Endodermal cell (in vitro differentiated cells): ENCODE measurements at regions not wholly inside any gene's neighbourhood (a gene's known extent, or its start where the extent isn't known, plus 50 kb on each side); places are given as distances from the start of the nearest gene placed in this dataset.
"Not testable (repeated sequence)": the region's sequence is repeated elsewhere in the genome, so short reads cannot be mapped to it uniquely, and the experiment has no call there.

Experiments used
- DNase-seq: peaks from one replicate; pipeline ENCODE4 v3.0.0-alpha.2; 2017
- H3K27ac ChIP-seq: 2 replicates; pipeline ENCODE4 v1.5.1; 2013; ENCODE audit warnings: mild to moderate bottlenecking, low read depth, low read length, moderate library complexity
- H3K27me3 ChIP-seq: 2 replicates; pipeline ENCODE4 v1.6.1; 2013; ENCODE audit warnings: mild to moderate bottlenecking, low read length, moderate library complexity; ENCODE audit not compliant: insufficient read depth, control insufficient read depth, poor library complexity, severe bottlenecking
- H3K36me3 ChIP-seq: 2 replicates; pipeline ENCODE4 v1.7.0; 2013; ENCODE audit warnings: mild to moderate bottlenecking, low read length, moderate library complexity; ENCODE audit not compliant: control insufficient read depth, insufficient read depth
- H3K4me1 ChIP-seq: one replicate; pipeline ENCODE4 v1.7.0; 2013; ENCODE audit warnings: low read length; ENCODE audit not compliant: control insufficient read depth, insufficient read depth
- H3K4me3 ChIP-seq: 2 replicates; pipeline ENCODE4 v1.5.1; 2013; ENCODE audit warnings: mild to moderate bottlenecking, low read length, moderate library complexity
- H3K9ac ChIP-seq: 2 replicates; pipeline ENCODE4 v1.6.1; 2013; ENCODE audit warnings: mild to moderate bottlenecking, low read length, moderate library complexity; ENCODE audit not compliant: poor library complexity, severe bottlenecking; ENCODE audit errors: extremely low read depth
- H3K9me3 ChIP-seq: 2 replicates; pipeline ENCODE4 v1.6.1; 2013; ENCODE audit warnings: mild to moderate bottlenecking, low read length, moderate library complexity; ENCODE audit not compliant: control insufficient read depth
- H3K27ac Mint-ChIP-seq: 2 replicates; pipeline ENCODE4 v1.8.0; 2020; ENCODE audit warnings: mixed read lengths
- H3K27me3 Mint-ChIP-seq: 2 replicates; pipeline ENCODE4 v1.8.0; 2021; ENCODE audit warnings: mild to moderate bottlenecking, mixed read lengths; ENCODE audit not compliant: insufficient read depth
- H3K36me3 Mint-ChIP-seq: 2 replicates; pipeline ENCODE4 v1.8.0; 2020; ENCODE audit warnings: low read depth, mixed read lengths
- H3K4me1 Mint-ChIP-seq: 2 replicates; pipeline ENCODE4 v1.8.0; 2020; ENCODE audit warnings: mixed read lengths
- H3K4me3 Mint-ChIP-seq: 2 replicates; pipeline ENCODE4 v1.8.0; 2020; ENCODE audit warnings: mild to moderate bottlenecking, moderate library complexity, mixed read lengths
- H3K9me3 Mint-ChIP-seq: 2 replicates; pipeline ENCODE4 v1.8.0; 2020; ENCODE audit warnings: mild to moderate bottlenecking, mixed read lengths
- WGBS, 2 experiments: methylation state at CpG; one replicate each; pipeline versions ENCODE4 v1.1.5 to v1.1.7; 2013; ENCODE audit warnings: missing lambda C conversion rate in 2 of 2, mixed read lengths in 1 of 2; ENCODE audit not compliant: insufficient coverage in 1 of 2, insufficient read length in 1 of 2; 5-methylcytosine and 5-hydroxymethylcytosine counted together
- TF ChIP-seq, protein P1 (sequence below): fragments of 200-600 bp; sonication (generic); conservative IDR thresholded peaks from 2 replicates; pipeline ENCODE4 v1.5.0; 2021; ENCODE audit warnings: antibody characterized with exemption, mild to moderate bottlenecking

DNA sequence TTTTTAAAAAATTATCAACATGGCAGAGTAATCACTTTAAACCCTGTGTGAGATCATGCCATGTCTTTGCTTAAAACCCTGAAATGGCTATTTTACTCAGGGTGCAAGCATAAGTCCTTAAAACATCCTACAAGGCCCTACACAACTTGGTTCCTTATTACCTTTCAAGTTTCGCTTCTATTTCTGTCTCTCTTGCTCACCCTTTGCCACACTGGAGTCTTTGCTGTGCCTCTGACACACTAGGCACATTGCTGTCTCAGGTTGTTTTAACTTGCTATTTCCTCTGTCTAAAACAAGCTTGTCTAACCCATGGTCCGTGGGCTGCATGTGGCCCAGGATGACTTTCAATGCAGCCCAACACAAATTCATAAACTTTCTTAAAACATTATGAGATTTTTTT lies 55.6 kb downstream of the KIAA0408 start:
- no peak overlapping the region for H3K27ac ChIP-seq
- H3K27ac Mint-ChIP-seq: no peak overlapping the region
- TF ChIP-seq, protein P1, sequence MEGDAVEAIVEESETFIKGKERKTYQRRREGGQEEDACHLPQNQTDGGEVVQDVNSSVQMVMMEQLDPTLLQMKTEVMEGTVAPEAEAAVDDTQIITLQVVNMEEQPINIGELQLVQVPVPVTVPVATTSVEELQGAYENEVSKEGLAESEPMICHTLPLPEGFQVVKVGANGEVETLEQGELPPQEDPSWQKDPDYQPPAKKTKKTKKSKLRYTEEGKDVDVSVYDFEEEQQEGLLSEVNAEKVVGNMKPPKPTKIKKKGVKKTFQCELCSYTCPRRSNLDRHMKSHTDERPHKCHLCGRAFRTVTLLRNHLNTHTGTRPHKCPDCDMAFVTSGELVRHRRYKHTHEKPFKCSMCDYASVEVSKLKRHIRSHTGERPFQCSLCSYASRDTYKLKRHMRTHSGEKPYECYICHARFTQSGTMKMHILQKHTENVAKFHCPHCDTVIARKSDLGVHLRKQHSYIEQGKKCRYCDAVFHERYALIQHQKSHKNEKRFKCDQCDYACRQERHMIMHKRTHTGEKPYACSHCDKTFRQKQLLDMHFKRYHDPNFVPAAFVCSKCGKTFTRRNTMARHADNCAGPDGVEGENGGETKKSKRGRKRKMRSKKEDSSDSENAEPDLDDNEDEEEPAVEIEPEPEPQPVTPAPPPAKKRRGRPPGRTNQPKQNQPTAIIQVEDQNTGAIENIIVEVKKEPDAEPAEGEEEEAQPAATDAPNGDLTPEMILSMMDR: no peak
- no peaks in the 10 kb centered on the region for H3K27me3 Mint-ChIP-seq
- H3K4me1 ChIP-seq: peaks cover 7% of the 10 kb centered on the region
- no peak overlapping the region for H3K4me3 ChIP-seq
- H3K4me3 Mint-ChIP-seq: no peak overlapping the region
- H3K4me1 Mint-ChIP-seq: peaks cover 35% of the 10 kb centered on the region
- H3K9me3 Mint-ChIP-seq: peaks cover 13% of the 10 kb centered on the region
- H3K36me3 Mint-ChIP-seq: no peaks in the 10 kb centered on the region
- H3K36me3 ChIP-seq: no peaks in the 10 kb centered on the region
- no peaks in the 10 kb centered on the region for H3K27me3 ChIP-seq
- no peak for DNase-seq
- no peak overlapping the region for H3K9ac ChIP-seq
- no peaks in the 10 kb centered on the region for H3K9me3 ChIP-seq
- WGBS, 2 experiments: 91 to 100% methylated on average over 1 to 2 of the region's 2 CpGs

DNA sequence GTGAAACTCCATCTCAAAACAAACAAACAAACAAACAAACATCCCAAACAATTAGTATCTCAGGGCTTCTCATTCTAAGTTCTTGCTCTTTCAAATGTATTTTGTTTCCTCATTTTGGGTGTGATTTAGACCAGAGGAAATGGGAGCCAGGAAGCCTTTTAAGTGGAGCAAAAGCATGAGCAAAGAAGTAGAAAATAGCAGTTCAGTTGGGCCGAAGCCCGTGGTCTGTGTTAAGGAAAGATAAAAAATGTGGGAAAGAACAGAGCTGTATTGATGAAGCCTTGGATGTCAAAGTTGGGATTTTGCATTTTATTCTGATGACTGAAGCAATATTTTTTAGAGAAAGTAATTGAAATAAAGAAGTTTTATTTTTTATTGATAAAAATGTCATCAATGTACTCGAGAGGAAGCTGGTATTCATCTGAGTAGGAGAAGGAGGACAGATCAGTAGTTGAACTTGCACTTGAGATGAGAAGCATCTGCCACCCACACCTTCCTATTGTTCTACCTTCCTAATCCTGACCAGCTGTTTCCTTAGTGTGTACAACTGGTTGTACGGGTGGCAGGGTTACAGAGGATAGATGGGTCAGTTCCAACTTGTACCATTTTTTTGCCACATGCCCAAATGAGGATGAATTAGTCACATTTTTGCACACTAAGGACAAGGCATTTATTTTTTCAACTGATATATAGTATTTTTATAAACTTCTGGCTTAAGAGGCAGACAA lies 56.1 kb downstream of the KIAA0408 start:
- no peak for DNase-seq
- WGBS, 2 experiments: 93% methylated on average over 3 to 4 of the region's 4 CpGs
- Mint-ChIP-seq H3K36me3 (no peaks in the 10 kb centered on the region), H3K9me3 (peaks cover 13% of the 10 kb centered on the region), H3K4me1 (peaks cover 35% of the 10 kb centered on the region), H3K27me3 (no peaks in the 10 kb centered on the region), H3K27ac (no peak overlapping the region), H3K4me3 (no peak overlapping the region)
- Histone ChIP-seq H3K9ac (no peak overlapping the region), H3K4me1 (peaks cover 7% of the 10 kb centered on the region), H3K27ac (no peak overlapping the region), H3K4me3 (no peak overlapping the region), H3K9me3 (no peaks in the 10 kb centered on the region), H3K36me3 (no peaks in the 10 kb centered on the region), H3K27me3 (no peaks in the 10 kb centered on the region)
- TF ChIP-seq, protein P1: no peak

DNA sequence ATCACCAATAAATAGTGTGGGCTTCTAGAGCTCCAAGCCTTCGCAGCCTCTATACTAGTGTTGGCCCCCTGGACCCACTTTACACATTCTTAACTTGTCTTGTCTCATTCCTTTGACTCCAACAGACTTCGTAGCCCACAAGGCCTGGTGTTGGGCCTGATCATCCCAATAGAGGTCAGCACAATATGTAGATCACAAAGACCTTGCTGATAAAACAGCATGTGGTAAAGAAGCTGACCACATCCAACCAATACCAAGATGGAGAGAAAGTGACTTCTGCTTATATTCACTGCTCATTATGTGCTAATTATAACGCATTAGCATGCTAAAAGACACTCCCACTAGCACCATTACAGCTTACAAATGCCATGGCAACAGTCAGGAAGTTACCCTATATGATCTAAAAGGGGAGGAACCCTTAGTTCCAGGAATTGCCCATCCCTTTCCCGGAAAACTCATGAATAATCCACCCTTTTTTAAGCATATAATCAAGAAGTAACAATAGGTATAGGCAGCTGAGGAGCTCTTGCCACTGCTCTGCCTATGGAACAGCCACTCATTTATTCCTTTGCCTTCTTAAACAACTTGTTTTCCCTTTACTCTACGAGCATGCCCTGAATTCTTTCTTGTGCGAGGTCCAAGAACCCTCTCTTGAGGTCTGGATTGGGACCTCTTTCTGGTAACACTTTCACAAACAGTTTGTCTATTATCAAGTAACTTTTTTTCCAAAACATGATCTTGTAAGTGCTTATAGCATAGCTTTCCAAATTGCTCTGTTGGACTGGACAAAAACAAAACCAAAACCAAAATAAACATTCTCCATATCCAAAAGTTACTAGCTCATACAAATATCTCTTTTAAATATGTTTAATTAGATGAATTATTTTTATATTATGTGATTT lies 54.6 kb upstream of the ECHDC1 start:
- Mint-ChIP-seq H3K4me1 (peaks cover 16% of the 10 kb centered on the region), H3K36me3 (peaks cover 3% of the 10 kb centered on the region), H3K4me3 (no peak overlapping the region), H3K9me3 (peaks cover 14% of the 10 kb centered on the region), H3K27ac (no peak overlapping the region), H3K27me3 (no peaks in the 10 kb centered on the region)
- Histone ChIP-seq H3K4me3 (no peak overlapping the region), H3K27ac (no peak overlapping the region), H3K9me3 (no peaks in the 10 kb centered on the region), H3K27me3 (no peaks in the 10 kb centered on the region), H3K4me1 (no peaks in the 10 kb centered on the region), H3K9ac (no peak overlapping the region), H3K36me3 (no peaks in the 10 kb centered on the region)
- TF ChIP-seq, protein P1: no peak
- DNase-seq: no peak
- 93 to 94% methylated on average over 5 to 6 of the region's 6 CpGs for WGBS, 2 experiments

DNA sequence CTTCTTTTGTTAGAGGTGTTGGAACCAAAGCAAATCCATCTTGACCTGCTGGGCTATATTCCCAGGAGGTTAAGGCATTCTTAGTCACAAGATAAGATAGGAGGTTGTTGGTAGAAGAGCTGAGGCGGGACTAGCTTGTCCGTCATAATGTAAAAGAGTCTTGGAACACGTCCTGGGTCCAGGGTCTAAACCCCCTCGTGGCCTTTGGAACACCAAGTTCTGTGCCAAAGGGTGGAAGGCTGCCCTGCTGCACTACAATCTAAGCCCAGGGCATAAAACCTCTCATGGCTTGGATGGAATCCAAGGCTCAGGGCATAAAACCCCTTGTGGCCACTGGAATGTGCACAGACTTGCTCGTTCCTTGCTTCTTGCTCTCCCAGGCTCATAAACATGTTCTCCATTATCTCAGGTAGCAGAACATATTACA lies 53.8 kb upstream of the ECHDC1 start:
- not testable (repeated sequence) for H3K27me3 Mint-ChIP-seq, H3K27me3 ChIP-seq, H3K4me3 ChIP-seq, H3K9ac ChIP-seq, H3K27ac ChIP-seq, H3K36me3 ChIP-seq, H3K27ac Mint-ChIP-seq, H3K4me1 ChIP-seq, H3K36me3 Mint-ChIP-seq, H3K4me3 Mint-ChIP-seq, H3K9me3 ChIP-seq, DNase-seq
- WGBS, 2 experiments: 75 to 100% methylated on average over 1 to 5 of the region's 5 CpGs
- Mint-ChIP-seq H3K4me1 (peaks cover 14% of the 10 kb centered on the region), H3K9me3 (peaks cover 14% of the 10 kb centered on the region)
